ENCODE measurements at regions not wholly inside any gene's neighbourhood (a gene's known extent, or its start where the extent isn't known, plus 50 kb on each side); places are given as distances from the start of the nearest gene placed in this dataset.

DNA sequence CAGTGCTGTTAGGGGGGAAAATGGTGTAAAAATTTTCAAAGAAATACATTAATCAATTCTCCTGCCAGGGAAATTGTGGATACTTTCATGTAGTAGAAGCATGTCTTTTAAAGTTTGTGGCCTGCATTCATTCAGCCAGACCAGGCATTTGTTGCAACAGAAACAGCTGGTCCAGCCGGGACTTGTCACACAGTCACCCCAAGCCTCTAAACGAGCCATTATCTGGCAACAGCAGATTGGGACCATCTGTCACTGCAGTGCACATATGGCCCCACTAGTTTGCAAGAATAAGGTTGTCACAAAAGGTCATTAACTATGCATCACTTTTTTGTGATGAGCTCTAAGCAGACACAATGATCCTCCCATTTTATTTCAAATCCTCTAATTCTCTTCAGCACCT, 193.9 kb downstream of the PHLDA1 start:
- Histone ChIP-seq H3K27ac (no peak overlapping the region), H3K27me3 (no peaks in the 10 kb centered on the region), H3K36me3 (replicated peaks in 1 of 2; ENCODE audit: insufficient read depth in 1 of 2, low read depth in 2 of 2) (no peaks in the 10 kb centered on the region), H3K9me3 (no peaks in the 10 kb centered on the region), H3K4me1 (no peaks in the 10 kb centered on the region), H3K4me3 (no peak overlapping the region)
- no peak for ATAC-seq
- TF ChIP-seq, protein P1, sequence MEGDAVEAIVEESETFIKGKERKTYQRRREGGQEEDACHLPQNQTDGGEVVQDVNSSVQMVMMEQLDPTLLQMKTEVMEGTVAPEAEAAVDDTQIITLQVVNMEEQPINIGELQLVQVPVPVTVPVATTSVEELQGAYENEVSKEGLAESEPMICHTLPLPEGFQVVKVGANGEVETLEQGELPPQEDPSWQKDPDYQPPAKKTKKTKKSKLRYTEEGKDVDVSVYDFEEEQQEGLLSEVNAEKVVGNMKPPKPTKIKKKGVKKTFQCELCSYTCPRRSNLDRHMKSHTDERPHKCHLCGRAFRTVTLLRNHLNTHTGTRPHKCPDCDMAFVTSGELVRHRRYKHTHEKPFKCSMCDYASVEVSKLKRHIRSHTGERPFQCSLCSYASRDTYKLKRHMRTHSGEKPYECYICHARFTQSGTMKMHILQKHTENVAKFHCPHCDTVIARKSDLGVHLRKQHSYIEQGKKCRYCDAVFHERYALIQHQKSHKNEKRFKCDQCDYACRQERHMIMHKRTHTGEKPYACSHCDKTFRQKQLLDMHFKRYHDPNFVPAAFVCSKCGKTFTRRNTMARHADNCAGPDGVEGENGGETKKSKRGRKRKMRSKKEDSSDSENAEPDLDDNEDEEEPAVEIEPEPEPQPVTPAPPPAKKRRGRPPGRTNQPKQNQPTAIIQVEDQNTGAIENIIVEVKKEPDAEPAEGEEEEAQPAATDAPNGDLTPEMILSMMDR (IDR thresholded peaks at IDR 0.05), result no peak
- TF ChIP-seq POLR2A (IDR thresholded peaks at IDR 0.05), result no peak
- DNase-seq, result peak in 3 of 4 donors; percentile 16 to 31 (median 28)
- 43 to 58% methylated on average over 2 of the region's 2 CpGs for WGBS, 2 donors
- intact Hi-C loops (cut with DNase I), result no loop called here

DNA sequence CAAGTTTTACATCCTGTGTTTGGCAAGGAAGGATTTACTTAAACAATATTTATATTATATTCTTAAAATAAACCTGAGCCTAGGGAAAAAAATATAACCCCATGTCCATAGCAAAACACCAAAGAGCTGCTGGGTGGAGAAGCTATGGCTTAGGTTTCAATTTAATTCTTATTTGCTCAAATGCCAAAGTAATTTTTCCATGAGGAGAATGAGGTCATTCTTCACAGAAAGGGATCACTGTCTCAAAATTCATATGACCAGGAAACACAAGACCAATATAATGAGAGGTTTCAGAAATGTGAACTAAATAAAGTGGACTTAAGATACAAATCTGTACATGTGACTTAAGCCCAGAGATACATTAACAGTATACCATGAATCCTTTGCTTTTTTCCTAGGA, 195.0 kb downstream of the PHLDA1 start:
- Histone ChIP-seq H3K27me3 (no peaks in the 10 kb centered on the region), H3K4me1 (peaks cover under 1% of the 10 kb centered on the region), H3K27ac (no peak overlapping the region), H3K36me3 (replicated peaks in 1 of 2; ENCODE audit: insufficient read depth in 1 of 2, low read depth in 2 of 2) (no peaks in the 10 kb centered on the region), H3K9me3 (no peaks in the 10 kb centered on the region), H3K4me3 (no peak overlapping the region)
- no peak for ATAC-seq
- TF ChIP-seq POLR2A (IDR thresholded peaks at IDR 0.05), result no peak
- DNase-seq, result no peak
- intact Hi-C loops (cut with DNase I), result no loop called here

DNA sequence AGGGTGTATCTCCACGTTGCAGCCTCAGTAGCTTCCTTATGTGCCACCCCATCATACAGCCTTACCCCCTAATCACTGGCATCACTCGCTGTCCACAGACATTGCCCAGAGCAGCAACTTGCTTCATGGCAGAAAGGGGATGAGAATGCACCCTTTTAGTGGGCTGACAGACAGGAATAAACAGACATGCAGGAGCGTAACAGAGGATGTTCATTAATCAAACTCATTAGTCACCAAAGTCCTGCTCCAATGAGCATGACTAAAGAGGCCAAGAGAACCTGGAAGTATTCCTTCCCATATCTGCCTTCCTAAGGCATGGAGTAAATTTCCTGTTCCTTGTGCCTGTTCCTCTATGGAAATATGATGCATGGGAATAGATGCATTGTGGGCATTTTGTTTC, 197.0 kb downstream of the PHLDA1 start:
- Histone ChIP-seq H3K4me3 (no peak overlapping the region), H3K27me3 (no peaks in the 10 kb centered on the region), H3K36me3 (replicated peaks in 1 of 2; ENCODE audit: insufficient read depth in 1 of 2, low read depth in 2 of 2) (no peaks in the 10 kb centered on the region), H3K27ac (no peak overlapping the region), H3K4me1 (peaks cover 5% of the 10 kb centered on the region), H3K9me3 (no peaks in the 10 kb centered on the region)
- intact Hi-C loops (cut with DNase I), result no loop called here
- 92 to 93% methylated on average over 3 of the region's 3 CpGs for WGBS, 2 donors
- ATAC-seq (no peak), DNase-seq (no peak)
- no peak for TF ChIP-seq POLR2A (IDR thresholded peaks at IDR 0.05)
- TF ChIP-seq, protein P1 (IDR thresholded peaks at IDR 0.05), result no peak

DNA sequence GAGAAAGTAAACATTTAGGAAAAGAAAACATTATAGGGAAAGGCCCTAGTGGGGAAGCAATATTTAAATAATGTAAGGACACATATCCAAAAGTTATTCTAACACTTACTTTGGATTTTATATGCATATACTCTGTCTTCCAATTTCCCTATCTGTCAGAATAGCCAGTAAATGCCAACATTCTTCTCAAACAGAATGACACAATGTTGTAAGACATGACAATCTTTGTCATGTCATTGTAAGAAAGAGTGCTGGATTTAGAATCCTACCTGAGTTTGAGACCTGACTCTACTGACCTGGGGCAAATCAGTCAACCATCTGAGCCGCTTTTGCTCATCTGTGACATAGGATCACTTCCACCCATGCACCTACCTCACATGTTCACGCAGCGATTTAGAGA, 198.3 kb downstream of the PHLDA1 start:
- Histone ChIP-seq H3K9me3 (no peaks in the 10 kb centered on the region), H3K4me1 (peaks cover 5% of the 10 kb centered on the region), H3K27me3 (no peaks in the 10 kb centered on the region), H3K27ac (no peak overlapping the region), H3K36me3 (replicated peaks in 1 of 2; ENCODE audit: insufficient read depth in 1 of 2, low read depth in 2 of 2) (no peaks in the 10 kb centered on the region), H3K4me3 (no peak overlapping the region)
- no peak for ATAC-seq
- TF ChIP-seq, protein P1 (IDR thresholded peaks at IDR 0.05), result no peak
- TF ChIP-seq POLR2A (IDR thresholded peaks at IDR 0.05), result no peak
- intact Hi-C loops (cut with DNase I), result no loop called here
- DNase-seq, result no peak
- WGBS, 2 donors, result 47 to 82% methylated on average over 3 of the region's 3 CpGs

DNA sequence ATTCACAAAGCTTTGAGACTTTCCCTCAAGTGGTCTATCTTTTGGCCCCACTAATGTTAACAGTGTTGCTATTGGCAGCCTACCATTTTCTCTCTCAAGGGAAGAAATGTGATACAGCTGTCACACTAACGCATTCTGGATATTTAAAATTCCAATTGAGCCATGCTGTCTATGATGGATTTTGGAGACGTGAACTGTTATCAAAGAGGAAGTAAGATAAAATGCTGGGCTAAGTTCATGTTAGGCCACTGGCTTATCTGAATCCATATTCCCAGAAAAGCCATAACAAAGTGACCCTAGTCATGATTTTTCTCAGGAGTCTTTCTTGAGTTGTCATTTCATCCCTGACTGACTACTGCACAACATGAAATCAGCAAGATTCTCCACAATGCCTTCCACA, 200.2 kb downstream of the PHLDA1 start:
- H3K36me3 ChIP-seq (replicated peaks in 1 of 2; ENCODE audit: insufficient read depth in 1 of 2, low read depth in 2 of 2), result no peaks in the 10 kb centered on the region
- no peaks in the 10 kb centered on the region for H3K27me3 ChIP-seq
- WGBS, 2 donors, result 12 to 18% methylated on average over 2 of the region's 2 CpGs
- H3K4me3 ChIP-seq, result no peak overlapping the region
- TF ChIP-seq, protein P1 (IDR thresholded peaks at IDR 0.05), result no peak
- no peak for TF ChIP-seq POLR2A (IDR thresholded peaks at IDR 0.05)
- no peaks in the 10 kb centered on the region for H3K9me3 ChIP-seq
- DNase-seq, result no peak
- H3K27ac ChIP-seq, result no peak overlapping the region
- intact Hi-C loops (cut with DNase I), result no loop called here
- peaks cover 5% of the 10 kb centered on the region for H3K4me1 ChIP-seq
- ATAC-seq, result peak; percentile 18

Data from body of pancreas (tissue), 4 donors.